KMS-11 (cell line): ENCODE measurements at regions not wholly inside any gene's neighbourhood (a gene's known extent, or its start where the extent isn't known, plus 50 kb on each side); places are given as distances from the start of the nearest gene placed in this dataset.
"Not testable (repeated sequence)": the region's sequence is repeated elsewhere in the genome, so short reads cannot be mapped to it uniquely, and the experiment has no call there.

Experiments
- H2AFZ ChIP-seq: fragments of 200-600 bp; sonication (generic); 2 replicates; pipeline ENCODE4 v1.6.1; 2016; ENCODE audit warnings: antibody characterized with exemption, mixed run types, low read depth
- H3K27ac ChIP-seq: fragments of 200-600 bp; sonication (generic); 2 replicates; pipeline ENCODE4 v1.6.1; 2016; ENCODE audit warnings: mild to moderate bottlenecking, mixed run types
- H3K27me3 ChIP-seq: fragments of 200-600 bp; sonication (generic); 2 replicates; pipeline ENCODE4 v1.6.1; 2017; ENCODE audit warnings: mild to moderate bottlenecking, low read depth, mixed run types, moderate library complexity; ENCODE audit not compliant: insufficient read depth
- H3K36me3 ChIP-seq: fragments of 200-600 bp; sonication (generic); 2 replicates; pipeline ENCODE4 v1.6.1; 2017; ENCODE audit warnings: mild to moderate bottlenecking, mixed run types; ENCODE audit not compliant: insufficient read depth
- H3K4me1 ChIP-seq: fragments of 200-600 bp; sonication (generic); 2 replicates; pipeline ENCODE4 v1.6.1; 2016; ENCODE audit warnings: mild to moderate bottlenecking, low read depth, mixed run types; ENCODE audit not compliant: poor library complexity, severe bottlenecking
- H3K4me2 ChIP-seq: fragments of 200-600 bp; sonication (generic); 2 replicates; pipeline ENCODE4 v1.7.0; 2016; ENCODE audit warnings: mild to moderate bottlenecking, mixed run types
- H3K4me3 ChIP-seq: fragments of 200-600 bp; sonication (generic); IDR thresholded peaks from 2 replicates; pipeline ENCODE4 v1.6.1; 2017; ENCODE audit warnings: low read depth, low read length, mixed read lengths; ENCODE audit not compliant: insufficient read depth
- H3K79me2 ChIP-seq: fragments of 200-600 bp; sonication (generic); 2 replicates; pipeline ENCODE4 v1.6.1; 2016; ENCODE audit warnings: low read depth, mixed run types; ENCODE audit not compliant: insufficient read depth
- H3K9ac ChIP-seq: fragments of 200-600 bp; sonication (generic); 2 replicates; pipeline ENCODE4 v1.6.1; 2016; ENCODE audit warnings: mild to moderate bottlenecking, mixed run types
- H4K20me1 ChIP-seq: fragments of 200-600 bp; sonication (generic); 2 replicates; pipeline ENCODE4 v1.6.1; 2016; ENCODE audit warnings: mild to moderate bottlenecking, mixed run types; ENCODE audit not compliant: insufficient read depth
- TF ChIP-seq, protein P1 (sequence below): fragments of 200-600 bp; sonication (generic); conservative IDR thresholded peaks from 2 replicates; pipeline ENCODE4 v1.6.1; 2017; ENCODE audit warnings: low read depth, mild to moderate bottlenecking, antibody characterized with exemption, low read length, moderate library complexity, mixed read lengths

DNA sequence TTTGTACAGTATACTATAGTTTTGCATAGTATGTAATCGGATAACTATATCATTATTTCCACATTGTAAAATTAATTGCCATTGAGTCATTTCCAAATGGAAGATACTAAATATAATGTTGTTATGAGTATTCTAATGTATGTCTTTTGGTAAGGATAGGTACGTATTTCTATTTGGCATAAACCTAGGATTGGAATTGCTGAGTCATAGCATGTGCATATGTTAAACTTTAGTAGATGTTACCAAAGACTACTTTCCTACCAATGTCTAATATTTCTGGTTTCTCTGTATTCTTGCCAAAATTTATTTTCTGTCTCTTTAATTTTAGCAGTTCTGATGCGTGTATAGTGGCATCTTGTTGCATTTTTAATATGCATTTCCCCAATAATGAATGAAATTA lies 825.1 kb upstream of the ARRDC3 start:
- Histone ChIP-seq H3K36me3 (no peaks in the 10 kb centered on the region), H3K4me2 (no peak overlapping the region), H3K27ac (no peak overlapping the region), H3K4me3 (no peak overlapping the region), H4K20me1 (no peaks in the 10 kb centered on the region), H3K9ac (no peak overlapping the region), H3K27me3 (no peaks in the 10 kb centered on the region), H2AFZ (no peak overlapping the region), H3K79me2 (no peaks in the 10 kb centered on the region), H3K4me1 (no peaks in the 10 kb centered on the region)
- TF ChIP-seq, protein P1, sequence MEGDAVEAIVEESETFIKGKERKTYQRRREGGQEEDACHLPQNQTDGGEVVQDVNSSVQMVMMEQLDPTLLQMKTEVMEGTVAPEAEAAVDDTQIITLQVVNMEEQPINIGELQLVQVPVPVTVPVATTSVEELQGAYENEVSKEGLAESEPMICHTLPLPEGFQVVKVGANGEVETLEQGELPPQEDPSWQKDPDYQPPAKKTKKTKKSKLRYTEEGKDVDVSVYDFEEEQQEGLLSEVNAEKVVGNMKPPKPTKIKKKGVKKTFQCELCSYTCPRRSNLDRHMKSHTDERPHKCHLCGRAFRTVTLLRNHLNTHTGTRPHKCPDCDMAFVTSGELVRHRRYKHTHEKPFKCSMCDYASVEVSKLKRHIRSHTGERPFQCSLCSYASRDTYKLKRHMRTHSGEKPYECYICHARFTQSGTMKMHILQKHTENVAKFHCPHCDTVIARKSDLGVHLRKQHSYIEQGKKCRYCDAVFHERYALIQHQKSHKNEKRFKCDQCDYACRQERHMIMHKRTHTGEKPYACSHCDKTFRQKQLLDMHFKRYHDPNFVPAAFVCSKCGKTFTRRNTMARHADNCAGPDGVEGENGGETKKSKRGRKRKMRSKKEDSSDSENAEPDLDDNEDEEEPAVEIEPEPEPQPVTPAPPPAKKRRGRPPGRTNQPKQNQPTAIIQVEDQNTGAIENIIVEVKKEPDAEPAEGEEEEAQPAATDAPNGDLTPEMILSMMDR, result no peak

DNA sequence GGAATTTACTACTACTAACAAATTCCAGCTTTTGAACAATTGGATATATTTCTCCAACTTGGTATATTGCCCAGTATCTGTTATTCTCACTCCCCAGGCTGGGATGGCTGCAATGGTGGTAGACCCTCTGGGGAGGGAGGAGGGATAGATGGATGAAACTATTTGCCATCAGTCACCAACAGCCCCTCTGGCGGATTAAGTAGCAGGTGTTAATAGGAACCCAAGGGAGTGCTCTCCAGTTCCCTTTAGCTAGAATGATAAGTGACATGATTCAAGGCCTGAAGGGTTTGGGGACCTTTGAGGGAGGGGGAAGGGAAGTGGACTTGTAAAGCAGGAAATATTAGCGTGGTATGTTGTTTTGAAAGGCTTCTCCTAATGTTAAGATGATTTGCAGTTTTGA lies 824.0 kb upstream of the ARRDC3 start:
- H3K27ac ChIP-seq, result no peak overlapping the region
- H3K9ac ChIP-seq, result no peak overlapping the region
- H3K4me1 ChIP-seq, result no peaks in the 10 kb centered on the region
- H3K36me3 ChIP-seq, result no peaks in the 10 kb centered on the region
- H3K4me2 ChIP-seq, result no peak overlapping the region
- TF ChIP-seq, protein P1, result no peak
- H3K4me3 ChIP-seq, result no peak overlapping the region
- no peaks in the 10 kb centered on the region for H3K27me3 ChIP-seq
- no peaks in the 10 kb centered on the region for H3K79me2 ChIP-seq
- H2AFZ ChIP-seq, result no peak overlapping the region
- no peaks in the 10 kb centered on the region for H4K20me1 ChIP-seq

DNA sequence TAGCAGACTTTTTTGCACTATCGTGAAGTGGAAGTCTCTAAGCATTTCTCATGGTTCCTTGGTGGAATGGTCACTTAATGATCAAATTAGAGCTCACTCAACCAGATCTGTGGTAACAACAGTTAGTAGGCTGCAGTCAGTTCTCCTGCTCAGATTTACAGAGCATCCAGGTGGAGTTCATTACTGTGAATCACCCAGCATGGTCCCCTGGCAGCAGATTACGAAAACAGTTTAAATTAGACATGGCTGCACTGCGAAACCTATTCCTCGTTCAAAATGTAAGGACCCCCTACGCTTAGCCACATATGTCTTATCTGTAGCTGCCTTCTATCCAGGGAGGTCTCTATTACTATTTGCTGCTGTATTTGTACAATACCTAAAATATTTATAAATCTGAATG lies 823.6 kb upstream of the ARRDC3 start:
- H3K4me1 ChIP-seq, result no peaks in the 10 kb centered on the region
- H3K27me3 ChIP-seq, result no peaks in the 10 kb centered on the region
- H3K79me2 ChIP-seq, result no peaks in the 10 kb centered on the region
- no peak overlapping the region for H2AFZ ChIP-seq
- H4K20me1 ChIP-seq, result no peaks in the 10 kb centered on the region
- no peaks in the 10 kb centered on the region for H3K36me3 ChIP-seq
- H3K4me3 ChIP-seq, result no peak overlapping the region
- no peak overlapping the region for H3K4me2 ChIP-seq
- no peak overlapping the region for H3K9ac ChIP-seq
- H3K27ac ChIP-seq, result no peak overlapping the region
- TF ChIP-seq, protein P1, result no peak

DNA sequence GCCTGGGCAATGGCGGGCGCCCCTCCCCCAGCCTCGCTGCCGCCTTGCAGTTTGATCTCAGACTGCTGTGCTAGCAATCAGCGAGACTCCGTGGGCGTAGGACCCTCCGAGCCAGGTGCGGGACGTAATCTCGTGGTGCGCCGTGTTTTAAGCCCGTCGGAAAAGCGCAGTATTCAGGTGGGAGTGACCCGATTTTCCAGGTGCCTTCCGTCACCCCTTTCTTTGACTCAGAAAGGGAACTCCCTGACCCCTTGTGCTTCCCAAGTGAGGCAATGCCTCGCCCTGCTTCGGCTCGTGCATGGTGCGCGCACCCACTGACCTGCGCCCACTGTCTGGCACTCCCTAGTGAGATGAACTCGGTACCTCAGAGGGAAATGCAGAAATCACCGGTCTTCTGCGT lies 815.9 kb upstream of the ARRDC3 start:
- Histone ChIP-seq H2AFZ (peak overlapping the region; percentile 19; the same call in 1 of the 2 replicates), H3K9ac (peak overlapping the region; percentile 61), H3K27ac (peak overlapping the region; percentile 75)
- not testable (repeated sequence) for H3K4me2 ChIP-seq, H3K4me1 ChIP-seq, H3K4me3 ChIP-seq, H3K36me3 ChIP-seq, H3K27me3 ChIP-seq, H4K20me1 ChIP-seq, H3K79me2 ChIP-seq

DNA sequence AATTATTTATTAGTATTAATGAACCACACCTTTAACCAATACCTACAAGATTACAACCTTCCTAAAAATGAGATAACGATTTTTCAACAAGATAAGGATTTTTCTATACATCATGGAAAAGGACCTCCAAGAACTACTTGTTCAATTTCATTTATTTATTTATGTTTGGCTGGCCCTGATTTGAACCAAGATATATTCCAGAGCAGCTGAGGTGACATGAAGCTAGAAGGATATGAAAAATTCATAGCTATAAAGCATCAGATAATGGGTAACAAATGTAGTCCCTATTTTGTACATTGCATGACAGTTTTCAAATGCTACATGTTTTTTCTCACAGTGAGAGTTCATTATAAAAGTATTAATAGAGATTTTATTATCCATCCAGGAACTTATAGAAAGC lies 798.5 kb upstream of the ARRDC3 start:
- Histone ChIP-seq H3K4me3 (no peak overlapping the region), H3K36me3 (no peaks in the 10 kb centered on the region), H3K27ac (no peak overlapping the region), H3K79me2 (no peaks in the 10 kb centered on the region), H3K27me3 (no peaks in the 10 kb centered on the region), H4K20me1 (no peaks in the 10 kb centered on the region; the same call in 1 of the 2 replicates), H3K4me2 (no peak overlapping the region), H3K4me1 (no peaks in the 10 kb centered on the region), H2AFZ (no peak overlapping the region), H3K9ac (no peak overlapping the region)
- TF ChIP-seq, protein P1, result no peak
